G401 (cell line): ENCODE measurements at regions not wholly inside any gene's neighbourhood (a gene's known extent, or its start where the extent isn't known, plus 50 kb on each side); places are given as distances from the start of the nearest gene placed in this dataset.

Source experiments
- DNase-seq: peaks from one replicate; pipeline ENCODE4 v3.0.0-alpha.2; 2015; ENCODE audit warnings: low spot score
- in situ Hi-C: cut with HindIII; loops from 2 replicates; pipeline ENCODE4 v1.10.0; 2016; ENCODE audit warnings: low sequenced_read_pairs, mixed read lengths

- in situ Hi-C loops = no loop called here
- peak; percentile 53 for DNase-seq
Measured at GRCh38 chr21:16069178-16070112, 339.7 kb downstream of the USP25 start.

DNA sequence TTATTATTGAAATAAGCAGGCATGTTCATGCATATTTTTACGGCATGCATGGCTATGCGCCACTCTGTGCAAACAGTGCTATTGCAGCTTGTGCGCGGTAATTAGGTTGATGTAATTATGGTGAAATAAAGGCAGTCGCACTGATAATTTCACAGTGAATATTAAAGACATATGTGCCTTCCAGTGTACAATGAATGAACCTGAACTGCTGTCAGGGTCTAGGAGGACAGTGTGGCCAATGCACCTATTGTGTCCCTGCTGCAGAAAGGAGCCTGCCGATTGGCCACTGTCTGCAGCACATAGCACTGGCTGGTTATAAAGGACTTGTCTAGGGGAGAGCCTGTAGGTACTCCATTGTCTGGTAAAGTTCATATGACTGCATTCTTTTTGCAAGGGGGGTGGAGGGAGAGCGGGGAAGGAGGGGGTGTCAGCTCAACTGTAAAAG, 340.4 kb downstream of the USP25 start:
- in situ Hi-C loops = no loop called here
- peak; percentile 96 for DNase-seq

DNA sequence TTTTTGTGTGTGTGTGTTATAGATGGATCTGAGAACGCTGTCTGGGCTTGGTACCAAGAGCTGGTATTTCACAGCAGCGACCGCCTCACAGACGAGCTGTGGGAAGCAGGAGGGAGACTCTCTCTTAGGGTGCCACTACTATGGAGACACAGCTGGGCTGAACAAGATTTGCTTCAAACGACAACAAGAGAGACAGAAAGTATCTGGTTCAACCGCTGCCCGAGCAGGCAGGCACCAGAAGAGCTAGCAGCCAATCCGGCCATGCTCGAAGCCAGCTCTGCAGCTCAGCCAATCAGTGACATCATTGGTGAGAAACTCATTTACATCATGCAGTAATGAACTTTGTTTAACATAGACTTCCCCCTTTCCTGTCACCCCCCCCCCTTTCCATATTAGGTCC, 341.3 kb downstream of the USP25 start:
- in situ Hi-C loops = no loop called here
- DNase-seq = peak; percentile 94

DNA sequence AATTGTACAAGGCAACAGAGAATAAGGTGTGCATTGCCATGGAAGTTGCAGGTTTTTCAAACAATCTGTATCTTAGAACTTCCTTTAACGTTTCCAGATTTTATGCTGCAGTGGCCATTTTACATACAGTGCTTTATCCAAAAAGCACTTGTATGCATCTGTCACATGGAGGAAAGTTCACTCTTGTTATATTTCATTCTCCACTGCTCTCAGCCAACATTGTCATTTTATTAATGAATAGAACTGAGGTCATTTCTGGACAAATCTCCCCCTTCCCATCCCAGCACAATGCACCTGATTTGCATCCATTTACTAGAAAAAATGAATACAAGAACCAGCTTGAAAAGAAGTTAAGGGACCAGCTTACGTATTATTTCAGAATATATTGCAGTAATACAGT, 342.0 kb downstream of the USP25 start:
- in situ Hi-C loops = no loop called here

GRCh38 chr21:16072221-16072620, 342.4 kb downstream of the USP25 start:
- peak; percentile 56 for DNase-seq
- in situ Hi-C loops = no loop called here

More for the DNA sequence above, 342.0 kb downstream of the USP25 start:
- peak; percentile 62 for DNase-seq

- DNase-seq = peak; percentile 71
- in situ Hi-C loops = no loop called here
Measured at GRCh38 chr21:16072737-16073136, 343.0 kb downstream of the USP25 start.

DNA sequence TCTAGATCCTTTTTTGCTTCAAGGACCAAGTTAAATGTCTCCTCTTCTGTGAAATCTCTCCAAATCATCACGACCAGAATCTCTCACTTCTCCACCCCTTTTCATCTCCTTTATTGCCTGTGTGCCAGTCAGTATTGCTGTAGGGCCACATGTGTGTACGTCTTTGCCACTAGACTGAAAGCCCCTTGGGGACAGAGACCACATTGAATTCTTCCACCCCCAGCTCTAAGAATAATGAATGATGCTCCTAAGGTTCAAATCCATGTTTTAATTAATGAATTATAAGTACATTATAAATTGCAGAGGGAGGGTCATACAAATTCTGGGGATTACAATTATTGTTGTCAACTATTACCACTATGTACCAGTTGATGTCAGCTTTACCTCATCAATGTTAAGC, 343.8 kb downstream of the USP25 start:
- DNase-seq = peak; percentile 77
- in situ Hi-C loops = no loop called here

DNA sequence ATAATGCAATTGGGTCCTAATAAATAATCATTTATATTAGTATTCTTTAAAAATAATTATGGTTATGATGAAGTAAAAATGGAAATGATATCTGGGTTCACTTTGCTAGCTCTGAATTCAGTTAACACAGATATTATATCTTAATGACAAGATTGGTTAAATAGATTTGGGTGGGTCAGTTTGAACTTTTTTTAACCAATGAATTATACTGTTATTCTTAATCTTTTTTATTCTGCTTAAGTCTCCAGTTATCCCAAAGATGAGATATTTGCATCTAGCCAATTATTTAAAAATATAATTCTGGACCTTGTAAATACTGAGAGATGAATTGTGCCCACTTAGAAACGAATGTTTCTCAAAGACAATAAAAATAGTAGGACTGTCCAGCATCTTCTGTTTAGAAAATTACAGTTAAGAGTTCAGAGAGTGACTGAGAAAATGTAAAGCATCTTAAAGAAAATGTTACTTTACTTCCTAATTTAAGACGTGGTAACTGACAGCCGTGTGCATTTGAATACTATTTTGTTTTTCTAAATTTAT, 345.2 kb downstream of the USP25 start:
- DNase-seq = no peak
- in situ Hi-C loops = no loop called here

DNA sequence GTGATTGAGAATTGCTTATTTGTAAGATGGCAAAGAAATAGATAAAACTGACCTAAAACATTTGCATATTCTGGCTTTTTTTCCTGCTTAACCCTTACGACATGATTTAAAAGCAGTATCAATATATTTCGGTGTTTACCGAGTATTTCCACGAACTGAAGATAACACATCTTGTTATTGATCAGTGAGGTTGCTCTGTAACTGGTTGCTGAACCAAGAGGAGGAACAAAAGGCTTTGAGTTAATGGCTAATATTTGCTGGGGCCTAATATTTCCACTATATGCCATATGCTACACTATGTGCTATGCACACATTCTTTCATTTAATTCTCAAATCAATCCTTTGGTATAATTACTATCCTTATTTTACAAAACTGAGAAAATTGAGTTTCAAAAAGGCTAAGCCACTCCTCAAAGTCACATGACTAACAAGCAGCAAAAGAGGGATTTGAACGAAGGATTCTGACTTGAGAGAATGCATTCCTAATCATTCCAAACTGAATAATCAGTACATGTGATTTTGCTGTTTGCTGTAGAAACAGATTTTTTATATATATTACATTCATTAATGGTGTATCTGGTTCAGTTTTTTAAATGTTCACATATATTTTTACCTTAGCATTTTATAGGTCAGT, 346.0 kb downstream of the USP25 start:
- peak; percentile 55 for DNase-seq
- in situ Hi-C loops = no loop called here

GRCh38 chr21:16076465-16076864, 346.7 kb downstream of the USP25 start:
- DNase-seq = peak; percentile 48
- in situ Hi-C loops = no loop called here

- in situ Hi-C loops = no loop called here
- peak; percentile 40 for DNase-seq
Measured at GRCh38 chr21:16078382-16078781, 348.6 kb downstream of the USP25 start.

GRCh38 chr21:16079830-16080229, 350.0 kb downstream of the USP25 start:
- in situ Hi-C loops = no loop called here
- DNase-seq = no peak

GRCh38 chr21:16081304-16081703, 351.5 kb downstream of the USP25 start:
- no peak for DNase-seq
- in situ Hi-C loops = no loop called here

GRCh38 chr21:16082038-16082816, 352.4 kb downstream of the USP25 start:
- in situ Hi-C loops = no loop called here
- DNase-seq = peak; percentile 61

DNA sequence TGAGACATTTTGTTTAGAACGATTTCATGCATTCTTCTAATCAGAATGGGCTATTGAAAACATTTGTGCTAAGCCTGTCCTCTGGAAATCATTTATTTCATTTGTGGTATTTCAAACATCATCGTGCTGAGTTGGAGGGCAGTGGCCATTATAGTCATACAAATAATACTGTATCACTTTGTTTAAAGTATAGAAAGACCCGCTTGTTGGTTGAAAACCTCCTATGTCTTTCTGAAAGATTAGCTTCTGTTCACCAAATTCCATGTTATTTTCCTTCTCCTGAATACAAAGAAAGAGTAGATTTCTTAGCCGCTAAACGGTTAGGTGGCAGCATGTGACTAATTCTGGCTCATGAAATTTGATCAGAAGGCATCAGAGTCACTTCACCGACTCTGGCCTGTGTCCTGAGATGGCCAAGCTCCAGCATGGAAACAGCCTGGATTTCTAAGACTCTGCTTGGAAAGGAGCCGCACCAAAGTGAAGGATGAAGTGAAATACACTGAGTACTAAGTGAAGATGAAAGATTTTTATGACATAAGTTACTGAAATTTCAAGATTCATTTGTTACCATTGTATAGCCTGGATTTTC, 355.1 kb downstream of the USP25 start:
- in situ Hi-C loops = no loop called here
- peak; percentile 95 for DNase-seq

GRCh38 chr21:16085421-16085820, 355.6 kb downstream of the USP25 start:
- peak; percentile 82 for DNase-seq
- in situ Hi-C loops = no loop called here

DNA sequence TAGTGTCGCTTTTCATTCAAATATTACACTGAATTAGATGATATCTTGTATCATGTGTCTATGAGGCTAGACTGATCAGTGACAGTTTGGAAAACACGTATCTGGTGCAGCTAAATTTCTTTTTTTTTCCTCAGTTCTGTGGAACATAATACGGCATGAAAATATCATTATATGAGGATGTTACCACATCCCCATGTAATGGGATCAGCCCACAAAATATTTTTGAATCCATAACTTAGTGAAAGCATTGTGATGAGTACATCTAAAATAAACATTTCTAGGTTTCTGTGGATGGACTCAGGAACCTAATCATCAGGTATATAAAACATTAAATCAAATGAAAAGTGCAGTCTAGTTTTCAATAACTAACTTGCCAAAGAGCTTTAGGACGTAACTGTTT, 356.3 kb downstream of the USP25 start:
- DNase-seq = peak; percentile 46
- in situ Hi-C loops = no loop called here

DNA sequence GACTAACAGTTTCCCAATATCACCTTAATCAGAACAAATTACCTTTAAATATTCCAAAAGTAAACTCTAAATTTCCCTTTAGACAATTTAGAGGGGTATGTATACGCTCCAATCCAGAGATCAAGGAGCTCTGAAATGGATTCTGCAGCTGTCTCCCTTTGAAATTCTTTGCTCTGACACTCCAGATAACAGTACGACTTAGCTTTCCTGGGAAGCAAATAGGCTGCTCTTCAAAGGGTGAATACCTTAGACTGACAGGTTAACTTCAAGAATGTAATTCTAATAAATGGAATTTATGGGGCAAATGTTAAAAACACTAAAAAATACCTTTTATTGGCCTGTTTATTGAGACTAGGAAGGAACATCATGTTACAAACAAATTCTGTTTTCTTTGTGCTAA, 357.2 kb downstream of the USP25 start:
- in situ Hi-C loops = no loop called here
- DNase-seq = peak; percentile 73

GRCh38 chr21:16087523-16087922, 357.7 kb downstream of the USP25 start:
- DNase-seq = peak; percentile 50
- in situ Hi-C loops = no loop called here
